Stomach (tissue), 8 donors: ENCODE measurements at regions not wholly inside any gene's neighbourhood (a gene's known extent, or its start where the extent isn't known, plus 50 kb on each side); places are given as distances from the start of the nearest gene placed in this dataset.

ENCODE experiments used
- DNase-seq, 2 donors: peaks; one replicate each; pipeline versions ENCODE4 v3.0.0 to v3.0.0-alpha.2; 2013 to 2019
- H3K27ac ChIP-seq, 5 donors: fragments of 200-600 bp in 4 of 5; sonication (generic) in 4 of 5; one replicate each; pipeline ENCODE4 v1.5.1; 2013 to 2019; ENCODE audit warnings: mild to moderate bottlenecking in 1 of 5, moderate library complexity in 1 of 5
- H3K27me3 ChIP-seq, 3 donors: fragments of 200-600 bp; sonication (generic); one replicate each; pipeline ENCODE4 v1.5.1; 2017 to 2019; ENCODE audit warnings: mixed run types in 1 of 3
- H3K36me3 ChIP-seq, 4 donors: fragments of 200-600 bp; sonication (generic); 1 replicate in 3 of 4; 2 replicates in 1 of 4; pipeline ENCODE4 v1.5.1; 2016 to 2019
- H3K4me1 ChIP-seq, 4 donors: fragments of 200-600 bp; sonication (generic); one replicate each; pipeline ENCODE4 v1.5.1; 2016 to 2019
- H3K4me3 ChIP-seq, 4 donors: fragments of 200-600 bp; sonication (generic) in 3 of 4; one replicate each; pipeline ENCODE4 v1.5.1; 2016 to 2019; ENCODE audit warnings: mild to moderate bottlenecking in 1 of 4
- H3K9me3 ChIP-seq, 4 donors: fragments of 200-600 bp; sonication (generic); one replicate each; pipeline ENCODE4 v1.5.1; 2016 to 2019
- CTCF ChIP-seq, 7 experiments: fragments of 450-650 bp in 4 of 7; fragments of 200-600 bp in 3 of 7; sonication (generic) in 3 of 7; IDR thresholded peaks; one replicate each; pipeline ENCODE4 v1.5.1; 2016 to 2019; ENCODE audit warnings: antibody characterized with exemption in 7 of 7, control low read depth in 2 of 7, mild to moderate bottlenecking in 1 of 7
- EP300 ChIP-seq: sonication (generic); formaldehyde crosslinking; IDR thresholded peaks from one replicate; pipeline ENCODE4 v1.6.1; 2017; ENCODE audit warnings: antibody characterized with exemption
- POLR2A ChIP-seq, 4 donors: fragments of 450-650 bp; IDR thresholded peaks; one replicate each; pipeline ENCODE4 v1.6.1; 2016; ENCODE audit warnings: antibody characterized with exemption in 4 of 4, control low read depth in 2 of 4, mild to moderate bottlenecking in 1 of 4, moderate library complexity in 1 of 4
- POLR2AphosphoS5 ChIP-seq, 3 donors: sonication (generic); formaldehyde crosslinking; IDR thresholded peaks; one replicate each; pipeline ENCODE4 v1.6.1; 2016; ENCODE audit warnings: antibody characterized with exemption in 3 of 3
- WGBS, 5 donors: extraction: QIAGEN DNeasy Blood & Tissue Kit in 3 of 5; methylation state at CpG; one replicate each; pipeline versions ENCODE4 v1.1.5 to v1.1.7; 2013 to 2018; 5-methylcytosine and 5-hydroxymethylcytosine counted together
- intact Hi-C: fragments of 100-400 bp; cut with DNase I; formaldehyde crosslinking; loops from one replicate; pipeline ENCODE4 v1.15.1; 2023; ENCODE audit warnings: low total_unique reads
- donor health status: healthy with polysubstance abuse.
- donor health status: Bipolar disorder and iron deficiency.
- donor health status: healthy.

- TF ChIP-seq POLR2AphosphoS5 (IDR thresholded peaks at IDR 0.05) (no peak), POLR2A (IDR thresholded peaks at IDR 0.05) (no peak)
- peaks cover 0 to 13% (median 7%) of the 10 kb centered on the region in 4 donors for H3K4me1 ChIP-seq
- H3K9me3 ChIP-seq: no peaks in the 10 kb centered on the region
- no peaks in the 10 kb centered on the region for H3K36me3 ChIP-seq
- no peak for DNase-seq
- H3K4me3 ChIP-seq: no peak overlapping the region
- 76 to 91% (median 90%) methylated on average over 1 of the region's 1 CpG for WGBS, 5 donors
- no peaks in the 10 kb centered on the region for H3K27me3 ChIP-seq
- H3K27ac ChIP-seq: no peak overlapping the region
- intact Hi-C loops: no loop called here
These were observed 525.5 kb downstream of the RFC3 start for GRCh38 chr13:34343413-34343940.

DNA sequence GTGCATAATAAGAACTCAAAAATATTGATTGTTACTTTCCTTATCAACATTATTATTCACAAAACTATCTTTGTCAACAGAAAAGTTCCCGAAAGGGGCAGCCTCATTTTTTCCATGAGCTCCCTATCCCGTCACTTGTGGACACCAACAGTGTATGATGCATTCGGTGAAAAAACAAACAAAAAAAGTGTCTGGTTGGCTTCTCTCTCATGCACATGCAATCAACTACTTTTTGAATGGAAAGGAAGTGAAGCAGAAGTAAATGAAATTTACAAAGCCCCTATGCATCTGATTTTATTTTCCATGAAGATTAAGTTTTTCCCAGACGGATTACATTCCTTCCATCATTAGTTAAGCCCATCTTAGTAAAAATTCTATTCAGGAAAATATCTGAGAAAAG, 526.9 kb downstream of the RFC3 start:
- H3K36me3 ChIP-seq: no peaks in the 10 kb centered on the region
- intact Hi-C loops: no loop called here
- 79 to 85% (median 82%) methylated on average over 4 of the region's 4 CpGs for WGBS, 5 donors
- H3K4me1 ChIP-seq: peaks cover 0 to 23% (median 9%) of the 10 kb centered on the region in 4 donors
- H3K27ac ChIP-seq: no peak overlapping the region
- no peaks in the 10 kb centered on the region for H3K9me3 ChIP-seq
- no peak for DNase-seq
- TF ChIP-seq CTCF (IDR thresholded peaks at IDR 0.05): no peak
- no peak for TF ChIP-seq POLR2A (IDR thresholded peaks at IDR 0.05)
- TF ChIP-seq POLR2AphosphoS5 (IDR thresholded peaks at IDR 0.05): no peak
- TF ChIP-seq EP300: no peak
- no peak overlapping the region for H3K4me3 ChIP-seq
- H3K27me3 ChIP-seq: no peaks in the 10 kb centered on the region

GRCh38 chr13:34345258-34345965, 527.5 kb downstream of the RFC3 start:
- H3K4me3 ChIP-seq: no peak overlapping the region
- intact Hi-C loops: no loop called here
- peaks cover 0 to 23% (median 9%) of the 10 kb centered on the region in 4 donors for H3K4me1 ChIP-seq
- no peaks in the 10 kb centered on the region for H3K27me3 ChIP-seq
- no peak overlapping the region for H3K27ac ChIP-seq
- H3K36me3 ChIP-seq: no peaks in the 10 kb centered on the region
- 70 to 79% (median 78%) methylated on average over 7 of the region's 7 CpGs for WGBS, 5 donors
- TF ChIP-seq CTCF (IDR thresholded peaks at IDR 0.05): no peak
- TF ChIP-seq POLR2A (IDR thresholded peaks at IDR 0.05): no peak
- no peak for TF ChIP-seq POLR2AphosphoS5 (IDR thresholded peaks at IDR 0.05)
- no peak for TF ChIP-seq EP300
- H3K9me3 ChIP-seq: no peaks in the 10 kb centered on the region
- no peak for DNase-seq

DNA sequence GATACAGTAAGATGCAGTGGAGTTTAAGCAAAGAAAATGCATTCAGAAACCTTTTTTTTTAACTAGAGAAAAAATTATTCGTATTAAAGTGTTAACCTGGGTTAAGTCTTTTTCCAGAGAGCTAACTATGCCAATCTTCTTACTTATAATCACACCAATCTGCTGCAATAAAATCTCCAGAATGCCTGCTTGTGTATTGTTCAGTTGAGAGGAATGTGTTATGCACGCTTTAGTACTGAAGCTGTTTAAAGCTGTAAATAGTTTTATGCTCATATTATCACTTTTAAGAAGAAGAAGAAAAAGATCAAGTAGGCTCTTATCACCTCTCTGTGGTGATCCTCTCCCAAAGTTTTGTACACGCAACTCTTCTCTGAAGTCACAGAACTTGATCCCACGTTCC, 528.7 kb downstream of the RFC3 start:
- H3K9me3 ChIP-seq: no peaks in the 10 kb centered on the region
- no peak overlapping the region for H3K4me3 ChIP-seq
- intact Hi-C loops: no loop called here
- 67 to 83% (median 72%) methylated on average over 4 of the region's 4 CpGs for WGBS, 5 donors
- TF ChIP-seq EP300: no peak
- TF ChIP-seq POLR2A (IDR thresholded peaks at IDR 0.05): no peak
- TF ChIP-seq CTCF (IDR thresholded peaks at IDR 0.05): no peak
- TF ChIP-seq POLR2AphosphoS5 (IDR thresholded peaks at IDR 0.05): no peak
- H3K4me1 ChIP-seq: peaks cover 0 to 23% (median 9%) of the 10 kb centered on the region in 4 donors
- H3K27ac ChIP-seq: peak overlapping the region in 2 of 5 donors; percentile 72 to 76
- no peak for DNase-seq
- no peaks in the 10 kb centered on the region for H3K27me3 ChIP-seq
- H3K36me3 ChIP-seq: no peaks in the 10 kb centered on the region
